Activated T-cell treated with anti-CD3 and anti-CD28 coated beads, Interleukin-2, amount 50 U/mL, for 4 hours (primary cell): ENCODE measurements at regions not wholly inside any gene's neighbourhood (a gene's known extent, or its start where the extent isn't known, plus 50 kb on each side); places are given as distances from the start of the nearest gene placed in this dataset.

Source experiments
- ATAC-seq, 2 donors: fragments of 200-7000 bp; cut with Tn5 transposase; one replicate each; pipeline ENCODE4 v1.10.0; 2021
- DNase-seq: peaks from one replicate; pipeline ENCODE4 v3.0.0-alpha.2; 2020
- H3K27me3 Mint-ChIP-seq: one replicate; pipeline ENCODE4 v1.8.0; 2021; ENCODE audit warnings: low read depth, mixed read lengths
- H3K36me3 Mint-ChIP-seq: one replicate; pipeline ENCODE4 v1.8.0; 2022; ENCODE audit warnings: mixed read lengths; ENCODE audit not compliant: insufficient read depth
- H3K4me1 Mint-ChIP-seq: one replicate; pipeline ENCODE4 v1.8.0; 2021; ENCODE audit warnings: low read depth, mixed read lengths
- H3K4me3 Mint-ChIP-seq: one replicate; pipeline ENCODE4 v1.8.0; 2021; ENCODE audit warnings: mild to moderate bottlenecking, moderate library complexity, mixed read lengths
- H3K9me3 Mint-ChIP-seq: one replicate; pipeline ENCODE4 v1.8.0; 2021; ENCODE audit warnings: mixed read lengths

- H3K4me1 Mint-ChIP-seq: no peaks in the 10 kb centered on the region
- peaks cover 15% of the 10 kb centered on the region for H3K9me3 Mint-ChIP-seq
- DNase-seq: no peak
- no peaks in the 10 kb centered on the region for H3K36me3 Mint-ChIP-seq
- H3K27me3 Mint-ChIP-seq: no peaks in the 10 kb centered on the region
- H3K4me3 Mint-ChIP-seq: no peak overlapping the region
- no peak for ATAC-seq
Observed at GRCh38 chr17:71656964-71657858, 463.6 kb upstream of the SOX9 start.

DNA sequence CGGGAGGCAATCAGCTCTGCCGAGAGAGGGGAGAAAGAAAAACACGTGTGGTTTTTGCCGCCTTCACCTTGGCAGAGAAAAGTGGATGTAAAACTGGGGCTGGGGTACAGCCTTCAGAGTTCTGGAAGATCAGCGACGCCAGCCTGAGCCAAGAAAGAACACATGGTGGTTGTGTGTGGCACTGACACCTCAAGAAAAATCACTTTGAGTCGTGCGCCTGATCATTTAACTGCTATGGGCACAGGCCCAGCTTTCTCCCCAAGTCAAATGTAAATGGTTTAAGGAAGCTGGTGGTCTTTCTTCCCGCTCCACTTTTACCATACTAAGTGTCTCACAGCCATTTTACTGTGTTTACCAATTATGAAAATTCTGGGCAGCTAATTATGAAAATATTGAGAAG lies 461.8 kb upstream of the SOX9 start:
- no peak for ATAC-seq
- Mint-ChIP-seq H3K27me3 (no peaks in the 10 kb centered on the region), H3K9me3 (peaks cover 19% of the 10 kb centered on the region), H3K36me3 (no peaks in the 10 kb centered on the region), H3K4me1 (no peaks in the 10 kb centered on the region), H3K4me3 (no peak overlapping the region)
- no peak for DNase-seq

GRCh38 chr17:71664861-71665260 lies 456.0 kb upstream of the SOX9 start:
- Mint-ChIP-seq H3K4me1 (no peaks in the 10 kb centered on the region), H3K27me3 (no peaks in the 10 kb centered on the region), H3K36me3 (no peaks in the 10 kb centered on the region), H3K9me3 (peaks cover 19% of the 10 kb centered on the region), H3K4me3 (no peak overlapping the region)
- DNase-seq (no peak), ATAC-seq (no peak)

DNA sequence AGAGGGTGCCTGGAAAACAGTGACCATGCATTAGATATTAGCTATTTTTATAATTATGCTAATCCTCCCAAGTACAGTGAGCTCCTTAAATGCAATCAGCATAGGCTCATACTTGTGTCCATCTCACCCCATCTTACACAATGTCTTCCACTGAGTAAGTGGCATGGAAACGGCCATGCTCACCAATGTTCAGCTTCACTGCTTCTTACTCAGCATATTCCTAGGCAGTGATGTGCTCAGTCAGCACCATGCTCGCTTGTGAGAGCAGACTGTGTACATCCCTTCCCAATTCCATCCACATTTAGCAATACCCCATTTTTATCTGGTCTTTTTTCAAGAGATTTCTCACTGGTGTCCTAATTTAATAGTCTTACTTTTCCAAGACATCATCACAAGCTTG lies 454.8 kb upstream of the SOX9 start:
- no peak overlapping the region for H3K4me3 Mint-ChIP-seq
- H3K36me3 Mint-ChIP-seq: no peaks in the 10 kb centered on the region
- H3K27me3 Mint-ChIP-seq: no peaks in the 10 kb centered on the region
- no peaks in the 10 kb centered on the region for H3K4me1 Mint-ChIP-seq
- H3K9me3 Mint-ChIP-seq: peaks cover 19% of the 10 kb centered on the region
- DNase-seq (no peak), ATAC-seq (no peak)

GRCh38 chr17:71667661-71668060 lies 453.2 kb upstream of the SOX9 start:
- Mint-ChIP-seq H3K4me1 (no peaks in the 10 kb centered on the region), H3K36me3 (no peaks in the 10 kb centered on the region), H3K27me3 (no peaks in the 10 kb centered on the region)

DNA sequence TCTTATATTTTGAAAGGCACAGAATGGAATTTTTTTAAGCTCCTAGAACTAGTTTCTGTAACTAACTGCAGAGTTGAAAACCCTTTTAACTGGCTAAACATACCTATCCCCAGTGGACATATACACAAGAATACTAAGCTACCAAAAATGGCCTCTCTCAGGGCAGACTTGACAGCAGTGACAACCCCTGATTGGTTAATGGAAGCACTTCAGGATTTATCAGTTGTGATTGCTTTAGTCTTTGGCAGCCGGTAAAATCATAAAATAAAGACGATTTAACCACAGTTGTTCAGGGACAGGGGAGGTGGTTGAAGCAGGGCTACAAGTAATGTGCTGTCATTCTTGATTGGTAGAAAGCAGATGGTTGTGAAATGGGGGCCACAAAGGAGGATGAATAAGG lies 452.0 kb upstream of the SOX9 start:
- Mint-ChIP-seq H3K36me3 (no peaks in the 10 kb centered on the region), H3K9me3 (peaks cover 15% of the 10 kb centered on the region), H3K4me1 (no peaks in the 10 kb centered on the region), H3K4me3 (no peak overlapping the region), H3K27me3 (no peaks in the 10 kb centered on the region)
- no peak for ATAC-seq
- DNase-seq: no peak

More at GRCh38 chr17:71667661-71668060, 453.2 kb upstream of the SOX9 start:
- Mint-ChIP-seq H3K4me3 (no peak overlapping the region), H3K9me3 (peaks cover 19% of the 10 kb centered on the region)
- ATAC-seq (no peak), DNase-seq (no peak)

DNA sequence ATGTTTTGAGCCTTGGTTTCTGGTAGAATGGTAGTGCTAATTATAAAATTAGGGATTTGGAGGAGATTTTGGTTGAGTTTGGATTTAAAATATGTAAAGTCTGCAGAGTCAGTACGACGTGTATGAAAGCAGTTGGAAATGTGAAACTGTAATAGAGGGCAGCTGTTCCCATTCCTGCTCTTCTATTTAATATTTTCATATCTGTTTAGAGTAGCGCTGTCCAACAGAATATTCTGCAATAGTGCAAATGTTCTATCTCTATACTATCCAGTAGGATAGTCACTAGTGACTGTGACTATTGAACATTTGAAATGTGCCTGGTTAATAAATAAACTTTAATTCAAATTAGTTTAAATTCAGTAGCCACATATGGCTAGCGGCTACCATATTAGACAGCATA lies 443.4 kb upstream of the SOX9 start:
- Mint-ChIP-seq H3K9me3 (peaks cover 8% of the 10 kb centered on the region), H3K27me3 (no peaks in the 10 kb centered on the region), H3K36me3 (no peaks in the 10 kb centered on the region), H3K4me3 (no peak overlapping the region), H3K4me1 (no peaks in the 10 kb centered on the region)
- no peak for DNase-seq
- no peak for ATAC-seq

DNA sequence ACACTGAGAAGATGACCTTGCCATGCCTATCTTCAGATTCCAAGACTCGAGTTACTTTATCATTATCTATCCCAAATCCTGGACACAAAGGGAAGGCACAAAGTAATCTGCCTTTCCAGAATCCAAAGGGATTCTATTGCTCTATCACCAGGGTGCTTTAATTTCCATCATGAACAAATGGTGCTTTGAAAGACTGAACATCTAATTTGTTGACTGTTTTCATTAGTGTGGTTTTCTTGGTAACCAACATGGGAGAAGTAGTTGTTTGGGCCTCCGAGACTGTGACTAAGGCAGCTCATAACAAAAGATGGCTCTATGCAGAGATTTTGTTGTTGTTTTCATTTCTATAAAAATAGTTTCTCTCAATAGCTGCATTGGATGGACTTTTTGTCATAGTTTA lies 441.0 kb upstream of the SOX9 start:
- Mint-ChIP-seq H3K9me3 (peaks cover 8% of the 10 kb centered on the region), H3K4me3 (no peak overlapping the region), H3K4me1 (no peaks in the 10 kb centered on the region), H3K36me3 (no peaks in the 10 kb centered on the region), H3K27me3 (no peaks in the 10 kb centered on the region)
- ATAC-seq (no peak), DNase-seq (no peak)

DNA sequence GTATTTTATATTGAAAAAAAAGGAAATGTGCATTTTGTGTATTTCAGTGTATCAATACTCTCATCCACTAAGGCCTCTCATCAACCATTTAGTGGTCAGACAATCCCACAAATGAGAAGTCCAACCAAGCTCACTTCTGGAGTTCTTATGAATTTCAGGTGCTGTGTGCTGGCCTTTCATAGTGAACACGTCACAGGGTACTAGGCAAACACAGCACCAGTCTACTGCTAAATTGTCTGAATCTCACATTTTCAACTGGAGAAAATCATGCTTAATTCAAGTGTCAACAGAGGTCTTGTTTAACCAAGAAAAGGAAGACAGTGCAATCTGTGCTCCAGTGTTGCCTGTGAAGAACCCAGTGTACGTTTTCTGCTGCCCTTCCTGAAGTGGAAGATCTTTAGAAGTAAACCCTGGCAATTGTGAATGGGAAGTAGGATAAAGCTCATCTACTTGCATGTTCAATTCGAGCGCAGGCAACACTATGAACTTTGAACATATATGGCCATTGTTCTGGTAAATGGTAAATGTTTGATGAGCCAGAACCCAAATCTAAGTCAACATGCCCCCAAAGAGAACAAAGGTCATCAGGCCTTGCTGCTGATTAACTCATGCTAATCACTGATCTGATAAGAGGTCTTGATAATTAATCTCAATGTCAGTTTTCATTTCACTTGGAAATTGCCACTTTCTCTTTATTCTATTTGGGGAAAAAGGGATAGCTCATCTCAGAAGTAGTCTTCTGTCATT lies 439.2 kb upstream of the SOX9 start:
- no peaks in the 10 kb centered on the region for H3K36me3 Mint-ChIP-seq
- H3K9me3 Mint-ChIP-seq: peaks cover 13% of the 10 kb centered on the region

GRCh38 chr17:71682174-71682494 lies 438.7 kb upstream of the SOX9 start:
- H3K36me3 Mint-ChIP-seq: no peaks in the 10 kb centered on the region

More for the DNA sequence above, 439.2 kb upstream of the SOX9 start:
- ATAC-seq: no peak
- no peaks in the 10 kb centered on the region for H3K27me3 Mint-ChIP-seq
- no peak for DNase-seq
- H3K4me3 Mint-ChIP-seq: no peak overlapping the region
- no peaks in the 10 kb centered on the region for H3K4me1 Mint-ChIP-seq

DNA sequence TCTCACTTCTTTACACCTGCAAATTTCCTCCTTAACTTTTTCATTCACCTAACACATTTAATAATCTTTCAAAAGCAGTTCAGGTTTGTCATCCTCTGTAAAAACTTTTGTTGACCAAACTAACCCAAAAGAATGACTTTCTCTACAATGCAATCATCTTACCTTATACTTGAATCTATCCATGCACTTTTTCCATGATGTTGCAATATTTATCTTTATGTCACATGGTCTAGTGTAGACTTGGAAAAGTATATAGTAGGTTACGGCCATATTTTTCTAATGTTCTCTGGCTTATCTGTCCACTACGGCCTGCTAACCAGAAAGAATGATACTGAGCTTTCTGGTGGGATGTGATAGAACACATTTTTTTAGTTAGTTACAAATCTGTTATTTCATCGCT lies 431.0 kb upstream of the SOX9 start:
- Mint-ChIP-seq H3K4me1 (no peaks in the 10 kb centered on the region), H3K27me3 (no peaks in the 10 kb centered on the region), H3K9me3 (peaks cover 7% of the 10 kb centered on the region), H3K4me3 (no peak overlapping the region), H3K36me3 (no peaks in the 10 kb centered on the region)
- no peak for DNase-seq
- ATAC-seq: no peak

More at GRCh38 chr17:71682174-71682494, 438.7 kb upstream of the SOX9 start:
- Mint-ChIP-seq H3K4me3 (no peak overlapping the region), H3K4me1 (no peaks in the 10 kb centered on the region), H3K9me3 (peaks cover 13% of the 10 kb centered on the region), H3K27me3 (no peaks in the 10 kb centered on the region)
- no peak for DNase-seq
- ATAC-seq: no peak

DNA sequence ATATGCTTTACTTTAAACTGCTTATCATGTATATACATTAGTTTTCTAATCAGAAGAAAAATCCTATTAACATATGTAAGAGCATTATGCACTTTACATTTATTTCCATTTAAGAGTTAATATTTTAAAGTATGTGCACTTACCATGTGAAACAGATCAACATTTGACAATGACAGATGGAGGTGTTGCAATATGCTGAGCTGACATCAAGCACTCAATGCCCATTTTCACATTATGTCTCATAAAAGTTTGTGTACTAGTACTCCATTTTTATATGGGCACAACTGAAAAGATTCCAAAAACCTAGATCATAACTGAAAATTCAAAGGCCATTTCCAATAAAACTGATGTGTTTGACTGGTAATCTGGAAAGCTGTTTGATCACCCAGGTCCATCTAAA lies 420.9 kb upstream of the SOX9 start:
- no peaks in the 10 kb centered on the region for H3K4me1 Mint-ChIP-seq
- ATAC-seq (no peak), DNase-seq (no peak)
- no peaks in the 10 kb centered on the region for H3K36me3 Mint-ChIP-seq
- no peak overlapping the region for H3K4me3 Mint-ChIP-seq
- H3K9me3 Mint-ChIP-seq: peaks cover 13% of the 10 kb centered on the region
- H3K27me3 Mint-ChIP-seq: no peaks in the 10 kb centered on the region

GRCh38 chr17:71703701-71704100 lies 417.1 kb upstream of the SOX9 start:
- Mint-ChIP-seq H3K36me3 (no peaks in the 10 kb centered on the region), H3K9me3 (peaks cover 13% of the 10 kb centered on the region), H3K27me3 (no peaks in the 10 kb centered on the region), H3K4me1 (no peaks in the 10 kb centered on the region), H3K4me3 (no peak overlapping the region)
- ATAC-seq (no peak), DNase-seq (no peak)

- no peaks in the 10 kb centered on the region for H3K36me3 Mint-ChIP-seq
- no peaks in the 10 kb centered on the region for H3K27me3 Mint-ChIP-seq
- no peak overlapping the region for H3K4me3 Mint-ChIP-seq
- DNase-seq (no peak), ATAC-seq (no peak)
- H3K4me1 Mint-ChIP-seq: no peaks in the 10 kb centered on the region
- H3K9me3 Mint-ChIP-seq: peaks cover 9% of the 10 kb centered on the region
Observed at GRCh38 chr17:71709271-71709890, 411.4 kb upstream of the SOX9 start.

DNA sequence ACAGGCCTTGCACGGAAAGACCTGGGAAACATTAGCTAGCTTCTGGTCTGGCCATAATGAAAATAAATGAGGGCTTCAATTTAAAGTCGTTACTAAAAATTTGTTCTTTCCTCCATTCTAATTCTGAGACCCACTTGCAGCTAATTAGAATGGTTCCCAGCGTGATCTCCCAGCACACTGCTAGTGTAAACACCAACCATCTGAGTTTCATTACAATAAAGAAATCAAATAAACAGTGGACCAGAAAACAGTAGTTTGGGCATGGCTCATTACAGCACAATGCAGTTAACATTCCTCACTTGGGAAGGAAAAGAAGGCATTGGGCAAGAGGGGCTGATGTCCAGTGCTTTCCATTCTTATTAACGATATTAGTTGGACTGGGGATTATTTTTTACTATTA lies 410.9 kb upstream of the SOX9 start:
- Mint-ChIP-seq H3K9me3 (peaks cover 9% of the 10 kb centered on the region), H3K4me1 (no peaks in the 10 kb centered on the region), H3K27me3 (no peaks in the 10 kb centered on the region), H3K4me3 (no peak overlapping the region), H3K36me3 (no peaks in the 10 kb centered on the region)
- DNase-seq (no peak), ATAC-seq (no peak)
